Smooth muscle cell (in vitro differentiated cells): ENCODE measurements at regions not wholly inside any gene's neighbourhood (a gene's known extent, or its start where the extent isn't known, plus 50 kb on each side); places are given as distances from the start of the nearest gene placed in this dataset.
"Not testable (repeated sequence)": the region's sequence is repeated elsewhere in the genome, so short reads cannot be mapped to it uniquely, and the experiment has no call there.

Experiments used
- DNase-seq: peaks from one replicate; lab custom pipeline; 2025; ENCODE audit not compliant: unreplicated experiment; lab: John Stamatoyannopoulos, UW
- H2AFZ ChIP-seq: fragments of 200-600 bp; sonication (generic); 2 replicates; pipeline ENCODE4 v1.6.0; 2016; ENCODE audit warnings: antibody characterized with exemption, low read depth, mild to moderate bottlenecking
- H3F3A ChIP-seq: fragments of 200-600 bp; sonication (generic); 2 replicates; pipeline ENCODE4 v1.6.0; 2017; ENCODE audit warnings: antibody characterized with exemption, low read depth
- H3K27ac ChIP-seq: fragments of 200-600 bp; sonication (generic); 2 replicates; pipeline ENCODE4 v1.5.1; 2016; ENCODE audit warnings: low read depth, mild to moderate bottlenecking
- H3K27me3 ChIP-seq: fragments of 200-600 bp; sonication (generic); 2 replicates; pipeline ENCODE4 v1.6.1; 2016; ENCODE audit warnings: low read depth, mild to moderate bottlenecking
- H3K36me3 ChIP-seq: fragments of 200-600 bp; sonication (generic); 2 replicates; pipeline ENCODE4 v1.5.1; 2016; ENCODE audit warnings: low read depth
- H3K4me1 ChIP-seq: fragments of 200-600 bp; sonication (generic); 2 replicates; pipeline ENCODE4 v1.5.1; 2016; ENCODE audit warnings: low read depth
- H3K4me2 ChIP-seq: fragments of 200-600 bp; sonication (generic); 2 replicates; pipeline ENCODE4 v1.6.0; 2016; ENCODE audit warnings: mild to moderate bottlenecking
- H3K4me3 ChIP-seq: fragments of 200-600 bp; sonication (generic); 2 replicates; pipeline ENCODE4 v1.5.1; 2016; ENCODE audit warnings: mild to moderate bottlenecking
- H3K79me2 ChIP-seq: fragments of 200-600 bp; sonication (generic); 2 replicates; pipeline ENCODE4 v1.6.0; 2016; ENCODE audit warnings: low read depth, mild to moderate bottlenecking
- H3K9ac ChIP-seq: fragments of 200-600 bp; sonication (generic); 2 replicates; pipeline ENCODE4 v1.6.0; 2016; ENCODE audit warnings: low read depth
- H3K9me3 ChIP-seq: fragments of 200-600 bp; sonication (generic); replicated peaks from 2 replicates; pipeline ENCODE4 v1.5.1; 2016; ENCODE audit warnings: low read depth
- H4K20me1 ChIP-seq: fragments of 200-600 bp; sonication (generic); 2 replicates; pipeline ENCODE4 v1.6.0; 2016; ENCODE audit warnings: low read depth
- WGBS: methylation state at CpG from one replicate; pipeline ENCODE4 v1.1.7; 2016; ENCODE audit warnings: low lambda C conversion rate; 5-methylcytosine and 5-hydroxymethylcytosine counted together
- TF ChIP-seq, protein P1 (sequence below): fragments of 200-600 bp; sonication (generic); IDR thresholded peaks from 2 replicates; pipeline ENCODE4 v1.5.1; 2017; ENCODE audit warnings: borderline replicate concordance, mild to moderate bottlenecking, antibody characterized with exemption; ENCODE audit not compliant: insufficient read depth, poor library complexity, severe bottlenecking

DNA sequence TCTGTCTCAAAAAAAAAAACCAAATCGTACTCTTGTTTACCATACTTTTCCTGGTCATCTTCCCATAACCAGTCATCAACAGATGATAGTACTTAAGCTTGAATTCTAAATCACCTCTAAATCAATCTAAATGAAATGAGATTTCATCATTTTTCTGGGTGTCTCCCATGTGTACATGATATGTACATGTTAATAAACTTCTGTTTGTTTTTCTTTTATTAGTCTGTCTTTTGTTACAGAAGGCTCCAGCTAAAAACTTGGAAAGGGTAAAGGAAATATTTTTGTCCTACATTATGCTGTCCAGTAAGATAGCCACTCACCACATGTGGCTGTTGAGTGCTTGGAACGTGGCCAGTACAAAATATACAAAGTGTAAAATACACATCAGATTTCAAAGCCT, 78.7 kb upstream of the MSH6 start:
- no peaks in the 10 kb centered on the region for H4K20me1 ChIP-seq
- no peak for DNase-seq
- H3K27me3 ChIP-seq, result no peaks in the 10 kb centered on the region
- no peak overlapping the region for H3K27ac ChIP-seq
- no peak overlapping the region for H3K4me2 ChIP-seq
- H3K9me3 ChIP-seq, result no peaks in the 10 kb centered on the region
- TF ChIP-seq, protein P1, sequence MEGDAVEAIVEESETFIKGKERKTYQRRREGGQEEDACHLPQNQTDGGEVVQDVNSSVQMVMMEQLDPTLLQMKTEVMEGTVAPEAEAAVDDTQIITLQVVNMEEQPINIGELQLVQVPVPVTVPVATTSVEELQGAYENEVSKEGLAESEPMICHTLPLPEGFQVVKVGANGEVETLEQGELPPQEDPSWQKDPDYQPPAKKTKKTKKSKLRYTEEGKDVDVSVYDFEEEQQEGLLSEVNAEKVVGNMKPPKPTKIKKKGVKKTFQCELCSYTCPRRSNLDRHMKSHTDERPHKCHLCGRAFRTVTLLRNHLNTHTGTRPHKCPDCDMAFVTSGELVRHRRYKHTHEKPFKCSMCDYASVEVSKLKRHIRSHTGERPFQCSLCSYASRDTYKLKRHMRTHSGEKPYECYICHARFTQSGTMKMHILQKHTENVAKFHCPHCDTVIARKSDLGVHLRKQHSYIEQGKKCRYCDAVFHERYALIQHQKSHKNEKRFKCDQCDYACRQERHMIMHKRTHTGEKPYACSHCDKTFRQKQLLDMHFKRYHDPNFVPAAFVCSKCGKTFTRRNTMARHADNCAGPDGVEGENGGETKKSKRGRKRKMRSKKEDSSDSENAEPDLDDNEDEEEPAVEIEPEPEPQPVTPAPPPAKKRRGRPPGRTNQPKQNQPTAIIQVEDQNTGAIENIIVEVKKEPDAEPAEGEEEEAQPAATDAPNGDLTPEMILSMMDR, result no peak
- H3F3A ChIP-seq, result peaks cover 8% of the 10 kb centered on the region
- H3K4me3 ChIP-seq, result no peak overlapping the region
- WGBS, result 40% methylated on average over 2 of the region's 2 CpGs
- H3K36me3 ChIP-seq, result no peaks in the 10 kb centered on the region
- H3K79me2 ChIP-seq, result no peaks in the 10 kb centered on the region
- no peak overlapping the region for H2AFZ ChIP-seq
- H3K9ac ChIP-seq, result no peak overlapping the region
- peaks cover 13% of the 10 kb centered on the region for H3K4me1 ChIP-seq

DNA sequence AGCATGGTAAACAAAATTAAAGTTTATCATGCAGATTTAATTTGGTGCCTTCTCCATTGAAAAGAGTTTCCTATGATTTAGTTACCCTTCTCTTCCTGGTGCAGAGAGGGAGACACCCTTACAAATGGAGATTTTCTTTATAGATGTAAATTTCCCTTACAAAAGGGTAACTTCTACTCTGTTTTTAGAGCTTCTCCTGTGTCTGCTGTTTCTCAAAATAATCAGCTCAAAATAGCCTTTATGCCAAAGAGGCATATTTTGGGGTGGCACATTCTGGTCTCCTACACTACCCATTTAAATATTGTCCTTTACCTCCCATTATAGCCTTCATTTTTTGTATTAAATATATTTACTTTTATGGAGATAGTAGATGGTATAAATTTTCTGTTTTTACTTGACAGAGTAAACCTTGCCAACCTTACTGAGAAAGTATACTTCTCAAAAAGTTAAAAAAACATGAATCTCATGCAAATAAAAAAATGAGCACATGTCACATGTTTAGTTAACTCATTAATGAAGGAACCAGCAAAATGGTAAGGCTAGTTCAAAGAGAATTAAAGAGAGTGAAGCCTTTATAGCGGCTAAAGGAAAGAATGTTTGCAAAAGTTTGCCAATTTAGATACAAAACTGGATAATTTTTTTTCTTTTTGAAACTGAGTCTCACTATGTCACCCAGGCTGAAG, 83.3 kb upstream of the MSH6 start:
- Histone ChIP-seq H3K4me1 (peaks cover 48% of the 10 kb centered on the region), H3F3A (peaks cover 16% of the 10 kb centered on the region), H3K4me3 (no peak overlapping the region), H3K27me3 (no peaks in the 10 kb centered on the region), H3K4me2 (no peak overlapping the region), H4K20me1 (no peaks in the 10 kb centered on the region), H3K36me3 (no peaks in the 10 kb centered on the region), H3K9ac (no peak overlapping the region), H3K27ac (peak overlapping the region; percentile 42), H2AFZ (no peak overlapping the region), H3K79me2 (no peaks in the 10 kb centered on the region), H3K9me3 (no peaks in the 10 kb centered on the region)
- TF ChIP-seq, protein P1, result no peak
- 100% methylated on average over 1 of the region's 1 CpG for WGBS
- no peak for DNase-seq

DNA sequence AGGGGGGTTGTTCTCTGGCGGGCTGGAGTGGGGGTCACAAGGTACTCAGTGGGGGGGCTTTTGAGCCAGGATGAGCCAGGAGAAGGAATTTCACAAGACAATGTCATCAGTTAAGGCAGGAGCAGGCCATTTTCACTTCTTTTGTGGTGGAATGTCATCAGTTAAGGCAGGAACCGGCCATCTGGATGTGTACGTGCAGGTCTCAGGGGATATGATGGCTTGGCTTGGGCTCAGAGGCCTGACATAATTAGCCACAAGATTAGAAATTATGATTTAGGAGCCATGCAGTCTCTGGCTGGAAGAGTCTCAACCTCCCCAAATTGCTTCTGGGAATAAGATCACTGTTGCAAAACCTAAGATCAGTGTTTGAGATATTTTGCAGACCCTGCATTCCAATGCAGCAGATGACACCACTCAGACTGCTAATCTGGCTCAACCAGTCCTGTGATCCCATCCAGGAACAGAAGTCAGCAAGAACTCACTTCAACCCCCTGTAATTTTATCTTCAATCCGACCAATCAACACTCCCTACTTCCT, 84.4 kb upstream of the MSH6 start:
- H3K9me3 ChIP-seq, H3K79me2 ChIP-seq, DNase-seq, H3K27me3 ChIP-seq, H3K36me3 ChIP-seq, H3K9ac ChIP-seq, H3K4me3 ChIP-seq, H4K20me1 ChIP-seq: not testable (repeated sequence)
- Histone ChIP-seq H2AFZ (peak overlapping the region; percentile 12), H3F3A (peaks cover 16% of the 10 kb centered on the region), H3K4me2 (peak overlapping the region; percentile 64), H3K4me1 (peaks cover 48% of the 10 kb centered on the region), H3K27ac (peak overlapping the region; percentile 42)
- WGBS, result 9% methylated on average over 4 of the region's 4 CpGs

DNA sequence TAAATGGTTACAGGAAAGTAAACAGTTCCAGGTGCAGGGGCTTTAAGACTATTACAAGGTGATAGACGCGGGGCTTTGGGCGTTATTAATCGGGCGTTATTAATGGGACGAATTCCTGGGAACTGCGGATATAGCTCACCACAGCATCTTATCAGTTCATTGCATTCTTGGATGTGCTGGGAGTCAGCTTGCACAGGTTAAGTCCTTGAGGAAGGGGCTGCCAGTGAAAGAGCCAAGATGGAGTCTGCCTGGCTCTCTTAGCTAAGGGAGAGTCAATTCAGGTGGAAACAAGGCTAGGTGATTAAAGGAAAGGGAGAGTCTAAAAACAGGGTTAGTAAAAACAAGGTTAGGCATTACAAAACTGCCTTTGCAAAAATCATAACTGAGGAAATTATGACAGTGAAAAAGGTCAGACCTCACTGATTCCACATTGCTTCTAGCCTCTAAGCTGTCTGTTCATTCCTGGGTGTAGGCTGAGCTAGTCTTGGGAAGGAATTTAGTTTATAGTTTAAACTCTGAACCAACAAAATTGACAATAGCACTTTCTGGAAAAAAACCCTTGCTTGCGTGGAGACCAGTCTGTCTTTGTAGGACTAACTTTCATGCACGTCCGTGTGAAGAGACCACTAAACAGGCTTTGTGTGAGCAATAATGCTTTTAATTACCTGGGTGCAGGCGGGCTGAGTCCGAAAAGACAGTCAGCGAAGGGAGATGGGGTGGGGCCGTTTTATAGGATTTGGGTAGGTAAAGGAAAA, 85.1 kb upstream of the MSH6 start:
- Histone ChIP-seq H3K27ac (peak overlapping the region; percentile 42), H3F3A (peaks cover 16% of the 10 kb centered on the region), H2AFZ (peak overlapping the region; percentile 55), H3K4me1 (peaks cover 48% of the 10 kb centered on the region), H3K4me2 (peak overlapping the region; percentile 64)
- not testable (repeated sequence) for H3K79me2 ChIP-seq, H3K36me3 ChIP-seq, H3K9ac ChIP-seq, H3K9me3 ChIP-seq, H4K20me1 ChIP-seq, H3K4me3 ChIP-seq, H3K27me3 ChIP-seq, DNase-seq
- 60% methylated on average over 14 of the region's 14 CpGs for WGBS
